Thyroid gland (tissue), 4 donors: ENCODE measurements at regions not wholly inside any gene's neighbourhood (a gene's known extent, or its start where the extent isn't known, plus 50 kb on each side); places are given as distances from the start of the nearest gene placed in this dataset.

Experiments
- DNase-seq, 2 donors: peaks; one replicate each; pipeline ENCODE4 v3.0.0-alpha.2; 2019
- H3K27ac ChIP-seq, 3 donors: fragments of 200-600 bp; sonication (generic); 1 replicate in 2 of 3; 2 replicates in 1 of 3; pipeline ENCODE4 v1.5.1; 2016 to 2019; ENCODE audit warnings: mild to moderate bottlenecking in 1 of 3, moderate library complexity in 1 of 3
- H3K27me3 ChIP-seq: fragments of 200-600 bp; sonication (generic); one replicate; pipeline ENCODE4 v1.5.1; 2019
- H3K36me3 ChIP-seq, 2 donors: fragments of 200-600 bp; sonication (generic); one replicate each; pipeline ENCODE4 v1.5.1; 2016 to 2019
- H3K4me1 ChIP-seq, 2 donors: fragments of 200-600 bp; sonication (generic); one replicate each; pipeline ENCODE4 v1.5.1; 2017 to 2019
- H3K4me3 ChIP-seq, 3 donors: fragments of 200-600 bp; sonication (generic); replicated peaks in 1 of 3; 1 replicate in 2 of 3; 2 replicates in 1 of 3; pipeline ENCODE4 v1.5.1; 2016; ENCODE audit warnings: mild to moderate bottlenecking in 1 of 3
- H3K9me3 ChIP-seq: fragments of 200-600 bp; sonication (generic); one replicate; pipeline ENCODE4 v1.5.1; 2017
- POLR2A ChIP-seq, 2 donors: fragments of 450-650 bp; IDR thresholded peaks; one replicate each; pipeline ENCODE4 v1.6.1; 2017; ENCODE audit warnings: antibody characterized with exemption in 2 of 2, mild to moderate bottlenecking in 2 of 2, moderate library complexity in 1 of 2
- WGBS, 2 donors: methylation state at CpG; one replicate each; pipeline ENCODE4 v1.1.5; 2017; 5-methylcytosine and 5-hydroxymethylcytosine counted together
- intact Hi-C: fragments of 100-400 bp; cut with DNase I; formaldehyde crosslinking; loops from one replicate; pipeline ENCODE4 v1.15.1; 2023
- TF ChIP-seq, protein P1 (sequence below), 6 experiments: fragments of 200-600 bp in 3 of 6; fragments of 450-650 bp in 3 of 6; sonication (generic) in 3 of 6; IDR thresholded peaks; one replicate each; pipeline ENCODE4 v1.5.1; 2016 to 2019; ENCODE audit warnings: antibody characterized with exemption in 6 of 6, mild to moderate bottlenecking in 2 of 6, inconsistent platforms in 1 of 6, moderate library complexity in 1 of 6

DNA sequence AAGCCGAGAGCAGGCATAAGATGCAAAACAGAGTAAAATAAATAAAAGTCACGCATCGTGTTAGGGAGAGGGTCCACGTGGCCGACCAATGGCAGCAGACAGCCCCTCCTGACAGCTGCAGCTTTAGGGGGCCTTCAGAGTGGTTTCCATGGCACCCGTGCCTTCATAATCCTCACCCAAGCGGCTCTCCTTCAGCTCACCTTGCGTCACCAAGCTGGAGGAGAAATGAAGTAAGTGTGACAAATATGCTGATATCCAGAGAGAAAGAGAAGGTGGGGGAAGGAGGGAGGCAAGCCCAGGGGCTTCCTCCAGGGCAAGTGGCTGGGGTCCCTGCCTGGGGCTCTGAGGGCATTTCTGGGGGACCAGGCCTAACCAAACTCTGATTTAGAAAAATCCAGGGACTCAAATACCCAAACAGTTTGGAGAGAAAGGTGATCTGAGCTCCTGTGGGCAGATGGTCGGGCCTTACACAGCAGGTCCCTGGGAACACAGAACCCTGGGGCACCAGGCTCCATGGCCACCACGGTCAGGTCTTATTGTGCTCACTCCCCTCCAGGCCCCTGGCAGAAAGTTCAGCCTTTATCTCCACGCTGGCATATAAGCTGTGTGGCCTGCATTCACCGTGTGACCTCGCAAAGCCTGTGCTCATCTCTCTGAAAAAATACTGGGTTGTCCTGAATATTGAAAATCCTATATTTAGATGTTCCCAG lies 80.7 kb upstream of the TNRC6C start:
- WGBS, 2 donors = 88 to 90% methylated on average over 13 of the region's 13 CpGs
- H3K36me3 ChIP-seq = no peaks in the 10 kb centered on the region
- TF ChIP-seq, protein P1, sequence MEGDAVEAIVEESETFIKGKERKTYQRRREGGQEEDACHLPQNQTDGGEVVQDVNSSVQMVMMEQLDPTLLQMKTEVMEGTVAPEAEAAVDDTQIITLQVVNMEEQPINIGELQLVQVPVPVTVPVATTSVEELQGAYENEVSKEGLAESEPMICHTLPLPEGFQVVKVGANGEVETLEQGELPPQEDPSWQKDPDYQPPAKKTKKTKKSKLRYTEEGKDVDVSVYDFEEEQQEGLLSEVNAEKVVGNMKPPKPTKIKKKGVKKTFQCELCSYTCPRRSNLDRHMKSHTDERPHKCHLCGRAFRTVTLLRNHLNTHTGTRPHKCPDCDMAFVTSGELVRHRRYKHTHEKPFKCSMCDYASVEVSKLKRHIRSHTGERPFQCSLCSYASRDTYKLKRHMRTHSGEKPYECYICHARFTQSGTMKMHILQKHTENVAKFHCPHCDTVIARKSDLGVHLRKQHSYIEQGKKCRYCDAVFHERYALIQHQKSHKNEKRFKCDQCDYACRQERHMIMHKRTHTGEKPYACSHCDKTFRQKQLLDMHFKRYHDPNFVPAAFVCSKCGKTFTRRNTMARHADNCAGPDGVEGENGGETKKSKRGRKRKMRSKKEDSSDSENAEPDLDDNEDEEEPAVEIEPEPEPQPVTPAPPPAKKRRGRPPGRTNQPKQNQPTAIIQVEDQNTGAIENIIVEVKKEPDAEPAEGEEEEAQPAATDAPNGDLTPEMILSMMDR (IDR thresholded peaks at IDR 0.05) = no peak
- TF ChIP-seq POLR2A (IDR thresholded peaks at IDR 0.05) = no peak
- H3K9me3 ChIP-seq = no peaks in the 10 kb centered on the region
- intact Hi-C loops = no loop called here
- H3K27ac ChIP-seq = no peak overlapping the region
- H3K4me1 ChIP-seq = peaks cover 0 to 24% of the 10 kb centered on the region in 2 donors
- no peak overlapping the region for H3K4me3 ChIP-seq
- H3K27me3 ChIP-seq = no peaks in the 10 kb centered on the region
- no peak for DNase-seq

- 97 to 98% methylated on average over 13 of the region's 13 CpGs for WGBS, 2 donors
- no peak for TF ChIP-seq POLR2A (IDR thresholded peaks at IDR 0.05)
- TF ChIP-seq, protein P1 (IDR thresholded peaks at IDR 0.05) = no peak
Observed at GRCh38 chr17:77879226-77879895, 79.1 kb upstream of the TNRC6C start.

GRCh38 chr17:77879896-77880280 lies 78.6 kb upstream of the TNRC6C start:
- intact Hi-C loops = no loop called here
- WGBS, 2 donors = 92 to 94% methylated on average over 9 of the region's 9 CpGs
- no peak for DNase-seq
- no peak for TF ChIP-seq POLR2A (IDR thresholded peaks at IDR 0.05)
- TF ChIP-seq, protein P1 (IDR thresholded peaks at IDR 0.05) = no peak
- no peaks in the 10 kb centered on the region for H3K36me3 ChIP-seq
- no peaks in the 10 kb centered on the region for H3K27me3 ChIP-seq
- no peak overlapping the region for H3K27ac ChIP-seq
- no peaks in the 10 kb centered on the region for H3K9me3 ChIP-seq
- H3K4me3 ChIP-seq = no peak overlapping the region
- peaks cover 0 to 28% of the 10 kb centered on the region in 2 donors for H3K4me1 ChIP-seq

More at GRCh38 chr17:77879226-77879895, 79.1 kb upstream of the TNRC6C start:
- peaks cover 0 to 28% of the 10 kb centered on the region in 2 donors for H3K4me1 ChIP-seq
- no peaks in the 10 kb centered on the region for H3K36me3 ChIP-seq
- H3K9me3 ChIP-seq = no peaks in the 10 kb centered on the region
- H3K27me3 ChIP-seq = no peaks in the 10 kb centered on the region
- DNase-seq = no peak
- H3K4me3 ChIP-seq = no peak overlapping the region
- intact Hi-C loops = no loop called here
- H3K27ac ChIP-seq = no peak overlapping the region

- Histone ChIP-seq H3K9me3 (no peaks in the 10 kb centered on the region), H3K27ac (peak overlapping the region in 1 of 3 donors; percentile 41), H3K36me3 (no peaks in the 10 kb centered on the region), H3K4me1 (peaks cover 0 to 28% of the 10 kb centered on the region in 2 donors), H3K27me3 (no peaks in the 10 kb centered on the region), H3K4me3 (no peak overlapping the region)
- 82 to 84% methylated on average over 5 to 8 of the region's 11 CpGs for WGBS, 2 donors
- DNase-seq = no peak
- TF ChIP-seq POLR2A (IDR thresholded peaks at IDR 0.05) = no peak
- TF ChIP-seq, protein P1 (IDR thresholded peaks at IDR 0.05) = no peak
- intact Hi-C loops = no loop called here
Observed at GRCh38 chr17:77880711-77881450, 77.6 kb upstream of the TNRC6C start.
